Heart left ventricle (tissue), 16 donors: ENCODE measurements at regions not wholly inside any gene's neighbourhood (a gene's known extent, or its start where the extent isn't known, plus 50 kb on each side); places are given as distances from the start of the nearest gene placed in this dataset.

Experiments used
- ATAC-seq, 4 donors: fragments of 200-7000 bp; cut with Tn5 transposase; one replicate each; pipeline ENCODE4 v1.9.1; 2020 to 2022; ENCODE audit warnings: moderate library complexity in 4 of 4, mild to moderate bottlenecking in 3 of 4, moderate number of reproducible peaks in 1 of 4
- DNase-seq, 5 donors: peaks; one replicate each; pipeline ENCODE4 v3.0.0-alpha.2; 2020
- H3K27ac ChIP-seq, 12 donors: fragments of 200-600 bp; sonication (generic) in 4 of 12; one replicate each; pipeline versions ENCODE4 v1.5.0 to v1.8.0; 2016 to 2022; ENCODE audit warnings: mild to moderate bottlenecking in 2 of 12
- H3K27me3 ChIP-seq, 9 donors: fragments of 200-600 bp; sonication (generic) in 2 of 9; one replicate each; pipeline versions ENCODE4 v1.5.1 to v1.8.0; 2016 to 2022; ENCODE audit warnings: mild to moderate bottlenecking in 3 of 9
- H3K36me3 ChIP-seq, 9 donors: fragments of 200-600 bp; sonication (generic) in 2 of 9; one replicate each; pipeline versions ENCODE4 v1.5.0 to v1.8.0; 2018 to 2022; ENCODE audit warnings: mild to moderate bottlenecking in 2 of 9
- H3K4me1 ChIP-seq, 12 donors: fragments of 200-600 bp; sonication (generic) in 4 of 12; one replicate each; pipeline versions ENCODE4 v1.5.0 to v1.8.0; 2016 to 2022; ENCODE audit warnings: mild to moderate bottlenecking in 3 of 12
- H3K4me3 ChIP-seq, 12 donors: fragments of 200-600 bp; sonication (generic) in 4 of 12; one replicate each; pipeline versions ENCODE4 v1.5.0 to v1.8.0; 2017 to 2022; ENCODE audit warnings: mild to moderate bottlenecking in 9 of 12, moderate library complexity in 4 of 12
- H3K9me3 ChIP-seq, 12 donors: fragments of 200-600 bp; sonication (generic) in 4 of 12; one replicate each; pipeline versions ENCODE4 v1.5.0 to v1.8.0; 2016 to 2022; ENCODE audit warnings: mild to moderate bottlenecking in 1 of 12
- CTCF ChIP-seq, 12 donors: fragments of 200-600 bp; sonication (generic) in 4 of 12; IDR thresholded peaks; one replicate each; pipeline versions ENCODE4 v1.5.0 to v1.8.0; 2018 to 2022; ENCODE audit warnings: antibody characterized with exemption in 12 of 12, mild to moderate bottlenecking in 5 of 12
- POLR2A ChIP-seq, 2 donors: fragments of 450-650 bp; IDR thresholded peaks; one replicate each; pipeline ENCODE4 v1.6.1; 2017; ENCODE audit warnings: antibody characterized with exemption in 2 of 2, mild to moderate bottlenecking in 2 of 2, moderate library complexity in 2 of 2
- WGBS, 4 donors: extraction: QIAGEN DNeasy Blood & Tissue Kit in 2 of 4; methylation state at CpG; one replicate each; pipeline versions ENCODE4 v1.1.5 to v1.1.7; 2013 to 2018; 5-methylcytosine and 5-hydroxymethylcytosine counted together
- intact Hi-C, 10 donors: fragments of 100-400 bp; cut with DNase I; formaldehyde crosslinking; loops; one replicate each; pipeline versions ENCODE4 v1.11.1 to v1.14.2; 2022
- donor health status: ischemic (EF 13 %, LVEDD 7.1; RV severe dilation, severe dysfunction).
- donor health status: healthy with polysubstance abuse.
- donor health status: DM: no; HTN: yes; CAD: no.
- donor health status: DM: no; HTN: no; CAD: no.
- donor health status: ischemic (EF 25% LVEDD 6.9; RV normal size, moderate dysfunction).
- donor health status: ischemic (EF 25% LVEDD 5.7; RV mildly dilated, moderate dysfunction).
- donor health status: healthy.
- donor health status: DM: yes; HTN: yes; CAD: no.
- donor health status: ischemic (EF 35%, LVEDD 5.7; RV mildly dilated, moderate dysfunction).
- donor health status: nonischemic (EF 11% LVEDD 7.7; RV severe dilation, severe dysfunction).
- donor health status: DM: yes; HTN: yes; CAD: no.
- donor health status: PGD.
- donor health status: ischemic (EF 29% LVEDD 5.4; RV normal size, mild dysfunction).
- donor health status: nonischemic (EF 23%, LVEDD 6.1; RV moderate dilation, normal function).

DNA sequence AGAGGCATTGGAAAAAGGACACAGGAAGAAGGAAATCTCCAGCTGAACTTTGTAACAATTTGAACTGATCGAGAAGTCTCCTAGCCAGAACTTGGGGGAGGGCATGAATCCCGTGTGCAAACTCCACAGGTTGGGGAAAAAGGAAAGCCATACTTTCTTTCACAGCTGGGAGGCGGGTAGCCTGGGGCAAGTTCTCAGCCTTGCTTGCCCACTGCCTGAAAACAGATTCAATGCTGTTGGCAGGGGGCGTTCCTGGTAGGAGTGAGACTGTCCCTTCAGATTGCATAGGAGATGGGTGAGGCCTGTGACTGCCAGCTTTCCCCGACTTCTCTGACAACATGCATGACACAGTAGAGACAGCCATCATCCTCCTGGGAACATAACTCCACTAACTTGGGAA lies 289.1 kb upstream of the PHF14 start:
- no peak overlapping the region for H3K27ac ChIP-seq
- WGBS, 4 donors, result 74 to 87% (median 80%) methylated on average over 5 of the region's 5 CpGs
- peaks cover 0 to 8% (median 0%) of the 10 kb centered on the region in 12 donors for H3K9me3 ChIP-seq
- no peaks in the 10 kb centered on the region for H3K36me3 ChIP-seq
- TF ChIP-seq POLR2A (IDR thresholded peaks at IDR 0.05) (no peak), CTCF (IDR thresholded peaks at IDR 0.05) (no peak)
- H3K4me3 ChIP-seq, result no peak overlapping the region
- ATAC-seq, result no peak
- DNase-seq, result no peak
- intact Hi-C loops, result no loop called here
- H3K27me3 ChIP-seq, result no peaks in the 10 kb centered on the region
- no peaks in the 10 kb centered on the region for H3K4me1 ChIP-seq

DNA sequence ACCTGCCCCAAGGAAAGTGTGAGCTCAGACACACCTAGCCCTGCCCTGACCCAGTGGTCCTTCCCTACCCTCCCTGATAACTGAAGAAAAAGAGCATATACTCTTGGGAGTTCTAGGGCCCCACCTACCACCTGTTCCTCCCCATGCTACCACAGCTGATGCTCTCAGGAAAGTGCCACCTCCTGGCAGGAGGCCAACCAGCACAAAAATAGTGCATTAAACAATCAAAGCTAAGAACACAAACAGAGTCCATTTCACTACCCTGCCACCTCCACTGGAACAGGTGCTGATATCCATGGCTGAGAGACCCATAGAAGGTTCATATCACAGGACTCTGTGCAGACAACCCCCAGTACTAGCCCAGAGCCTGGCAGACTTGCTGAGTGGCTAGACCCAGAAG lies 288.6 kb upstream of the PHF14 start:
- no peaks in the 10 kb centered on the region for H3K27me3 ChIP-seq
- no peaks in the 10 kb centered on the region for H3K36me3 ChIP-seq
- H3K4me3 ChIP-seq, result no peak overlapping the region
- ATAC-seq (no peak), DNase-seq (no peak)
- H3K9me3 ChIP-seq, result peaks cover 0 to 11% (median 0%) of the 10 kb centered on the region in 12 donors
- no peaks in the 10 kb centered on the region for H3K4me1 ChIP-seq
- no peak overlapping the region for H3K27ac ChIP-seq
- TF ChIP-seq CTCF (IDR thresholded peaks at IDR 0.05), result no peak
- TF ChIP-seq POLR2A (IDR thresholded peaks at IDR 0.05), result no peak
- intact Hi-C loops, result no loop called here

DNA sequence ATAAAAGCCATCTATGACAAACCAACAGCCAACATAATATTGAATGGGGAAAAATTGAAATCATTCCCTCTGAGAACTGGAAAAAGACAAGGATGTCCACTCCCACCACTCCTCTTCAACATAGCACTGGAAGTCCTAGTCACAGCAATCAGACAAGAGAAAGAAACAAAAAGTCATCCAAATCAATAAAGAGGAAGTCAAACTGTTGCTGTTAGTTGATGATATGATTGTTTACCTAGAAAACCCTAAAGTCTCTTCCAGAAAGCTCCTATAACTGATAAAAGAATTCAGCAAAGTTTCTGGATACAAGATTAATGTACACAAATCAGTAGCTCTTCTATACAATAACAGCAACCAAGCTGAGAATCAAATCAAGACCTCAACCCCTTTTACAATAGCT lies 285.1 kb upstream of the PHF14 start:
- Histone ChIP-seq H3K36me3 (no peaks in the 10 kb centered on the region), H3K27me3 (no peaks in the 10 kb centered on the region), H3K4me1 (no peaks in the 10 kb centered on the region), H3K27ac (no peak overlapping the region), H3K9me3 (peaks cover 0 to 13% (median 0%) of the 10 kb centered on the region in 12 donors), H3K4me3 (no peak overlapping the region)
- ATAC-seq (no peak), DNase-seq (no peak)
- TF ChIP-seq POLR2A (IDR thresholded peaks at IDR 0.05) (no peak), CTCF (IDR thresholded peaks at IDR 0.05) (no peak)
- intact Hi-C loops, result no loop called here

GRCh38 chr7:10696064-10696463 lies 277.6 kb upstream of the PHF14 start:
- WGBS, 4 donors, result 76 to 88% (median 78%) methylated on average over 5 of the region's 5 CpGs

More at GRCh38 chr7:10696064-10696463, 277.6 kb upstream of the PHF14 start:
- no peak overlapping the region for H3K27ac ChIP-seq
- TF ChIP-seq POLR2A (IDR thresholded peaks at IDR 0.05) (no peak), CTCF (IDR thresholded peaks at IDR 0.05) (no peak)
- no peaks in the 10 kb centered on the region for H3K27me3 ChIP-seq
- ATAC-seq (no peak), DNase-seq (no peak)
- H3K4me3 ChIP-seq, result no peak overlapping the region
- no peaks in the 10 kb centered on the region for H3K4me1 ChIP-seq
- intact Hi-C loops, result no loop called here
- no peaks in the 10 kb centered on the region for H3K36me3 ChIP-seq
- peaks cover 0 to 18% (median 5%) of the 10 kb centered on the region in 12 donors for H3K9me3 ChIP-seq
